ENCODE measurements at regions not wholly inside any gene's neighbourhood (a gene's known extent, or its start where the extent isn't known, plus 50 kb on each side); places are given as distances from the start of the nearest gene placed in this dataset.
"Not testable (repeated sequence)": the region's sequence is repeated elsewhere in the genome, so short reads cannot be mapped to it uniquely, and the experiment has no call there.

- no peaks in the 10 kb centered on the region for H3K36me3 ChIP-seq (replicated peaks)
- H3K9me3 ChIP-seq, result no peaks in the 10 kb centered on the region
- DNase-seq (ENCODE audit: low spot score in 2 of 2), result no peak
- H3K4me1 ChIP-seq, result no peaks in the 10 kb centered on the region
- no peak overlapping the region for H3K4me3 ChIP-seq
- H3K27me3 ChIP-seq (ENCODE audit: low read depth), result no peaks in the 10 kb centered on the region
- in situ Hi-C loops (cut with MboI; ENCODE audit: low sequenced_read_pairs), result no loop called here
Observed at GRCh38 chr2:3899536-3900155, 196.3 kb downstream of the DCDC2C start.

DNA sequence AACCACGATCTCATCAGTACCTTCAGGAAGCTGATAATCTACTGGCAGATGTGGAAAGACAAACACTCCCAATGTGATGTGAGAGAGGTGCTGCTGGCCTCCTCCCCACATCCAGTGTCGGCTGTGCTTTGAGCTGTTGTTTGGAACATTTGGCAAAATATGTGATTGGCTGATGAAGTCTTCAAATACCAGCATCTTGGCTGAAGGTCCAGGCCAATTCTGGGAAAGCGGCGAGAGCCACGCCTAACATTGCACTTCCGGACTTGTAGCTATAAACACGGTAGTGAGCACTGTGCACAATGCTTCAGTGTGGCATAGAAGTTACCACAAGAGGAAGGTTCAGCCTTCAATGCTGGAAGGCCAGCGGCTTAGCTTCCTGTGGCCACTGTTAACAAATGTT is 198.8 kb downstream of the DCDC2C start:
- DNase-seq (ENCODE audit: low spot score in 2 of 2), result no peak
- Histone ChIP-seq H3K4me3 (no peak overlapping the region), H3K4me1 (no peaks in the 10 kb centered on the region), H3K27me3 (ENCODE audit: low read depth) (no peaks in the 10 kb centered on the region), H3K36me3 (replicated peaks) (no peaks in the 10 kb centered on the region), H3K9me3 (no peaks in the 10 kb centered on the region)
- in situ Hi-C loops (cut with MboI; ENCODE audit: low sequenced_read_pairs), result no loop called here

- no peak overlapping the region for H3K4me3 ChIP-seq
- no peaks in the 10 kb centered on the region for H3K4me1 ChIP-seq
- DNase-seq (ENCODE audit: low spot score in 2 of 2), result no peak
- no peaks in the 10 kb centered on the region for H3K27me3 ChIP-seq (ENCODE audit: low read depth)
- no peaks in the 10 kb centered on the region for H3K36me3 ChIP-seq (replicated peaks)
- in situ Hi-C loops (cut with MboI; ENCODE audit: low sequenced_read_pairs), result no loop called here
- no peaks in the 10 kb centered on the region for H3K9me3 ChIP-seq
Observed at GRCh38 chr2:3904061-3904460, 200.7 kb downstream of the DCDC2C start.

- DNase-seq (ENCODE audit: low spot score in 2 of 2); H3K27me3 ChIP-seq (ENCODE audit: low read depth); H3K4me1 ChIP-seq; H3K4me3 ChIP-seq; H3K9me3 ChIP-seq; H3K36me3 ChIP-seq (replicated peaks); in situ Hi-C loops (cut with MboI; ENCODE audit: low sequenced_read_pairs): not testable (repeated sequence)
Observed at GRCh38 chr2:3908498-3908897, 205.1 kb downstream of the DCDC2C start.

DNA sequence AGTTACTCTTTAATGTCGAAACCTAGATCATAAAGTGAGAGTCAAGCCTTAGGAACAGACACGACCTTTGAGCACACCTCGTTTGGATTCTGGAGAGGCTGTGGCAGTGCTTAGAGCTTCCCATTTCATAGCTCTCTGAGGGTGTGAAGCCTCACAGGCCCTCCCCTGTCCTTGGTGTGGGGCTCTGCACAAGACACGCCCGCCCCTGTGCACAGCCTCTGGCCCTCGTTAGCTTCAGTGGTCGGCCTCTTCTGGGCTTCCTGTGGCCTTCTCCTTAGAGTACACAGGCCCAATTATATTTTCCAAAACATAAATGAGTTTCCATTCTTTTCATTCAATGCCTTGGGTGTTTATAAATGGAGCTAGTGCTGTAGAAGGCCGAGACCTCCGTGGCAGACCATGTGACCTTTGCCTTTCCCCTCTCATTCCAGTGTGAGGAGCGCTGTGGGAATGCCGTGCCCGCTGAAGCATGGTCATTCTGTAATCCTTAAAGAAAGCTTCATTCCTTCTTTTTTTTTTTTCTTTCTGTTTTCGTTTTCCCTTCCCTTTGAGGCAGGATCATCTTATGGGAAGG is 208.6 kb downstream of the DCDC2C start:
- Histone ChIP-seq H3K4me1 (no peaks in the 10 kb centered on the region), H3K27me3 (ENCODE audit: low read depth) (no peaks in the 10 kb centered on the region), H3K9me3 (no peaks in the 10 kb centered on the region), H3K36me3 (replicated peaks) (no peaks in the 10 kb centered on the region), H3K4me3 (no peak overlapping the region)
- DNase-seq (ENCODE audit: low spot score in 2 of 2), result no peak
- in situ Hi-C loops (cut with MboI; ENCODE audit: low sequenced_read_pairs), result no loop called here

DNA sequence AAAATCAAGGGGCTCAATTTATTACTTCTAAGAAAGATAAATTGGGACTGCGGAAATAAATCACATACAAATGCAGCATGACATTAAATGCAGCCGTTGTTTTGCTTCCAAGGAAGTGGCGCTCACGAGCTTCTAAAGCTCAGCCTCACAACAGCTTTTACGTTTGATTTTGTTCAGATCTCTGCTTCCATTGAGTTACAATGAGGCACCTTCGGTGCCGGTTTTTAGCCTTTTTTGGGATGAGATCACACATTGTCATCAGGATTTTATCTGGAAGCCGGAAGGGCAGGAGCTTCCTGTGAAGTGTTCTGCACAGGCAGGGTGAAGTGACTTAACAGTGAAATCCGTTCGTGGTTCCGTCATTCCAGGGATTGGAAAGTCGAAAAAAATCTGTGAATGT is 209.8 kb downstream of the DCDC2C start:
- H3K27me3 ChIP-seq (ENCODE audit: low read depth), result no peaks in the 10 kb centered on the region
- no peak for DNase-seq (ENCODE audit: low spot score in 2 of 2)
- no peaks in the 10 kb centered on the region for H3K4me1 ChIP-seq
- in situ Hi-C loops (cut with MboI; ENCODE audit: low sequenced_read_pairs), result no loop called here
- H3K9me3 ChIP-seq, result no peaks in the 10 kb centered on the region
- no peaks in the 10 kb centered on the region for H3K36me3 ChIP-seq (replicated peaks)
- H3K4me3 ChIP-seq, result no peak overlapping the region

- no peak overlapping the region for H3K4me3 ChIP-seq
- in situ Hi-C loops (cut with MboI; ENCODE audit: low sequenced_read_pairs), result no loop called here
- no peak for DNase-seq (ENCODE audit: low spot score in 2 of 2)
- no peaks in the 10 kb centered on the region for H3K27me3 ChIP-seq (ENCODE audit: low read depth)
- no peaks in the 10 kb centered on the region for H3K36me3 ChIP-seq (replicated peaks)
- no peaks in the 10 kb centered on the region for H3K9me3 ChIP-seq
- H3K4me1 ChIP-seq, result no peaks in the 10 kb centered on the region
Observed at GRCh38 chr2:3914241-3914640, 210.9 kb downstream of the DCDC2C start.

- in situ Hi-C loops (cut with MboI; ENCODE audit: low sequenced_read_pairs), result no loop called here
- H3K4me1 ChIP-seq, result no peaks in the 10 kb centered on the region
- DNase-seq (ENCODE audit: low spot score in 2 of 2), result no peak
- H3K27me3 ChIP-seq (ENCODE audit: low read depth), result no peaks in the 10 kb centered on the region
- H3K36me3 ChIP-seq (replicated peaks), result no peaks in the 10 kb centered on the region
- H3K9me3 ChIP-seq, result no peaks in the 10 kb centered on the region; the same call in 1 of the 2 replicates
- no peak overlapping the region for H3K4me3 ChIP-seq
Observed at GRCh38 chr2:3927031-3927430, 223.7 kb downstream of the DCDC2C start.

GRCh38 chr2:3929374-3929773 is 226.0 kb downstream of the DCDC2C start:
- in situ Hi-C loops (cut with MboI; ENCODE audit: low sequenced_read_pairs), result no loop called here
- Histone ChIP-seq H3K4me1 (no peaks in the 10 kb centered on the region), H3K27me3 (ENCODE audit: low read depth) (no peaks in the 10 kb centered on the region), H3K9me3 (no peaks in the 10 kb centered on the region; the same call in 1 of the 2 replicates), H3K36me3 (replicated peaks) (no peaks in the 10 kb centered on the region), H3K4me3 (no peak overlapping the region)
- no peak for DNase-seq (ENCODE audit: low spot score in 2 of 2)

- Histone ChIP-seq H3K9me3 (no peaks in the 10 kb centered on the region; the same call in 1 of the 2 replicates), H3K27me3 (ENCODE audit: low read depth) (no peaks in the 10 kb centered on the region), H3K4me3 (no peak overlapping the region), H3K36me3 (replicated peaks) (no peaks in the 10 kb centered on the region), H3K4me1 (no peaks in the 10 kb centered on the region)
- in situ Hi-C loops (cut with MboI; ENCODE audit: low sequenced_read_pairs), result no loop called here
- DNase-seq (ENCODE audit: low spot score in 2 of 2), result no peak
Observed at GRCh38 chr2:3930246-3930645, 226.9 kb downstream of the DCDC2C start.

DNA sequence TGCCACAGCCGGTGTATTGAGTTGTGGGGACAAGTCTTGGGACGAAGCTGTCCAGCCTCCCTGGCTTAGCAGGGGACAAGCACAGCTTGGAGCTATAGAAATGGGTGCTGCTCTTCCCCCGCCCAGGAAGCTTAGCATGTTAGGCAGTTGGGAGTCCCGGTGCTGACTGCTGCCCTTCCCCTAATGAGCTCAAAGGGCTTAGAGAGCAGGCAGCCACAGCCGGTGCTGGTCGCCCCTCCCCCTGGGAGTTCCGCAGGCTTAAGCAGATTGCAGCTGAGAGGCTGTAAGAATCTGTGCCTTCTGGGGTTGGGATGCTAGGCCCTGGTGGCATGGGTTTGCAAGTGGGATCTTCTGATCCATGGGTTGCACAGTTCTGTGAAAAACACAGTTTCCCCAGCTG is 237.3 kb downstream of the DCDC2C start:
- H3K4me1 ChIP-seq, result no peaks in the 10 kb centered on the region
- no peaks in the 10 kb centered on the region for H3K36me3 ChIP-seq (replicated peaks)
- no peaks in the 10 kb centered on the region; the same call in 1 of the 2 replicates for H3K9me3 ChIP-seq
- in situ Hi-C loops (cut with MboI; ENCODE audit: low sequenced_read_pairs), result no loop called here
- H3K4me3 ChIP-seq, result no peak overlapping the region
- H3K27me3 ChIP-seq (ENCODE audit: low read depth), result no peaks in the 10 kb centered on the region
- DNase-seq (ENCODE audit: low spot score in 2 of 2), result no peak

DNA sequence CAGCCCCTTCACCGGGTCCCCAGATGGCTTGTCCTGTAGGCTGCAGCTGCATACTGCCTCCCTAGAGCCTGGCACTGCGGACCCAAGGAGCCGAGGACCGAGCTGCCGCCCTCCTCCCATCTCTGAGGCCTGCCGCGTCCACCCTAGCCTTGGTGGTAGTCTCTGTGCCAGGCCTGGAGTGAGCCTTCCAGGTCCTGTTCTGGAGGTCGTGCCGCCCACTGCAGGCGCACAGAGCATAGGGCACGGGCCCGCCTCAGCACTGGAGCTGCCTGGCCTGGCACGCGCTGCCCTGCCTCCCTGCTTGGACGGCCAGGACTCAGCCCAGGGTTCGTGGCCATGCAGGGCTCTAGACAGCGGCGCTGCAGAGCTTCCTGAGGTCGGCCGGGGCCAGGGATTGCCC is 239.5 kb downstream of the DCDC2C start:
- no peaks in the 10 kb centered on the region; the same call in 1 of the 2 replicates for H3K9me3 ChIP-seq
- H3K4me1 ChIP-seq, result no peaks in the 10 kb centered on the region
- no peaks in the 10 kb centered on the region for H3K27me3 ChIP-seq (ENCODE audit: low read depth)
- H3K36me3 ChIP-seq (replicated peaks), result no peaks in the 10 kb centered on the region
- in situ Hi-C loops (cut with MboI; ENCODE audit: low sequenced_read_pairs), result no loop called here
- H3K4me3 ChIP-seq, result no peak overlapping the region
- no peak for DNase-seq (ENCODE audit: low spot score in 2 of 2)

DNA sequence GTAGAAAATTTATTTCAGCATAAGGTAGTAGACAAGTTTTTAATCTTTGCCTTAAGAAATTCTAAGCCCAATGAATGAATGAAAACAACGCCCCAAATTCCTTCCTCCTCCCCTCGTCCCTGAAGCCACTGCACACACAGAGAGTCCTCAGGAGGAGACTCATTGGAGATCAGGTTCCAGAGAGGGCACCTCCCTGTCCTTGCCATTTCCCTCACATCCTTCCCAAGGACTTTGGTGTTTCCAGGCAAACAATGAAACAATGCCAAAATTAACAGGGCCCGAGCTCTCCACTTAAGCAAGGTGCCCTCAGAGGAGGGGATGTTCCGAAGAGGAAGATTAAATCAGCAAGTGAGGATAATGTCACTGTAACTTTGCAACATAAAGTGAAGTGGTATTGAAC is 240.7 kb downstream of the DCDC2C start:
- no peak for DNase-seq (ENCODE audit: low spot score in 2 of 2)
- Histone ChIP-seq H3K9me3 (no peaks in the 10 kb centered on the region; the same call in 1 of the 2 replicates), H3K4me3 (no peak overlapping the region), H3K36me3 (replicated peaks) (no peaks in the 10 kb centered on the region), H3K4me1 (no peaks in the 10 kb centered on the region), H3K27me3 (ENCODE audit: low read depth) (no peaks in the 10 kb centered on the region)
- in situ Hi-C loops (cut with MboI; ENCODE audit: low sequenced_read_pairs), result no loop called here

- no peaks in the 10 kb centered on the region for H3K36me3 ChIP-seq (replicated peaks)
- DNase-seq (ENCODE audit: low spot score in 2 of 2), result no peak
- no peak overlapping the region for H3K4me3 ChIP-seq
- no peaks in the 10 kb centered on the region; the same call in 1 of the 2 replicates for H3K9me3 ChIP-seq
- in situ Hi-C loops (cut with MboI; ENCODE audit: low sequenced_read_pairs), result no loop called here
- H3K27me3 ChIP-seq (ENCODE audit: low read depth), result no peaks in the 10 kb centered on the region
- H3K4me1 ChIP-seq, result no peaks in the 10 kb centered on the region
Observed at GRCh38 chr2:3944841-3945240, 241.5 kb downstream of the DCDC2C start.

- Histone ChIP-seq H3K4me1 (no peaks in the 10 kb centered on the region), H3K9me3 (no peaks in the 10 kb centered on the region), H3K36me3 (replicated peaks) (no peaks in the 10 kb centered on the region), H3K27me3 (ENCODE audit: low read depth) (no peaks in the 10 kb centered on the region), H3K4me3 (no peak overlapping the region)
- DNase-seq (ENCODE audit: low spot score in 2 of 2), result no peak
- in situ Hi-C loops (cut with MboI; ENCODE audit: low sequenced_read_pairs), result no loop called here
Observed at GRCh38 chr2:3948191-3948590, 244.8 kb downstream of the DCDC2C start.
